Fibroblast of villous mesenchyme (primary cell): ENCODE measurements at regions not wholly inside any gene's neighbourhood (a gene's known extent, or its start where the extent isn't known, plus 50 kb on each side); places are given as distances from the start of the nearest gene placed in this dataset. TPM values are rescaled to one million over a fixed set of nuclear protein-coding genes. Genes with fewer than 3 reads are reported as not detected.

Experiments used
- DNase-seq: peaks from one replicate; pipeline ENCODE4 v3.0.0-alpha.2; 2010; ENCODE audit warnings: low read depth
- H3K4me3 ChIP-seq: 2 replicates; pipeline ENCODE4 v1.5.1; 2011; ENCODE audit warnings: low read depth, mild to moderate bottlenecking, low read length
- CTCF ChIP-seq: IDR thresholded peaks from 2 replicates; pipeline ENCODE4 v1.5.1; 2012; ENCODE audit warnings: low read depth, mild to moderate bottlenecking, low read length; ENCODE audit not compliant: insufficient read depth
- small RNA-seq: library from RNA; depleted of rRNA; stranded (forward); fragments of <200 nt; gene quantifications from one replicate; pipeline ENCODE3, GENCODE V24; 2012

DNA sequence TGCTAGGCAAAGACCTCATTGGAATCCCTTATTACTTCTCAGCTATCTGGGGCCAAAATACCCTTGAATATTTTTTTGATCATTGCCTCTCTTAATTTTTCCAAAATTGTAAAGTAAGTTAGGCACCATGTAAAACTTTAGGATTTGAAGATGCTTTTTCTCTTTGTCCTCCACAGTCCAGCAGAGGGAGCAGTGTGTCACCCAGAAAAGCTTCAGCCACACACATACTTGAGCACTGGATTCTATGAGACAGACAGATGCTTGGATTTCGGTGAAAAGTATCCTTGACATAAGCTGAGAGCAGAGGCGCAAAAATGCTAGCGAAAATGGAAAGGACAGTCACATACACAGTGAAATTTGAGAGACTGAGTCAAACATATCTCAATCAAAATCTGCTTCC lies 74.7 kb upstream of the KCNJ3 start:
- H3K4me3 ChIP-seq = no peak overlapping the region
- peak; percentile 30 for DNase-seq
- peak; percentile 46 for TF ChIP-seq CTCF

DNA sequence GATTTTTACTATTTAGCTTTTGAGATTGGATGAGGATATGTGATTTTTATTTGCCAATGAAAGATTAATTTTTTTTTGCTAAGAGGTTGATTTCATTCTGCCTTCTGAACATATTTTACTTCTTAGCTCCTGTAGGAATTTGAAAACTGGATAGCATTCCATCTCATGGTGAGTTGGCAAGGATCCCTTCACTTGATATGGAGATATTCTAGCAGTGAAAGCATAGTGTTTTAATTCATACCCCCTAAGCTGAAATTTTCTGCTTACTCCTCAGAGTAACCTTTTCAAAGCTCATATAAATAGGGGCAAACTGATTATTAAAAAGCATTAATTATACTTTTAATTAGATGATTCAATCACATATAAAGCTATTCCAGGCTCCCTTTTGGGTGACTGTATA lies 61.0 kb upstream of the KCNJ3 start:
- H3K4me3 ChIP-seq = no peak overlapping the region
- DNase-seq = no peak
- TF ChIP-seq CTCF = no peak

- no peak for DNase-seq
- TF ChIP-seq CTCF = no peak
- no peak overlapping the region for H3K4me3 ChIP-seq
Measured at GRCh38 chr2:154638783-154639182, 59.7 kb upstream of the KCNJ3 start.

- DNase-seq = no peak
- H3K4me3 ChIP-seq = no peak overlapping the region
- TF ChIP-seq CTCF = no peak
Measured at GRCh38 chr2:154640000-154640399, 58.5 kb upstream of the KCNJ3 start.

Small RNA genes lying in the stretch of these regions (small RNA-seq; reads per million reads assigned to genes)
- not detected for gene RNA5SP107
